C4-2B (cell line): ENCODE measurements at regions not wholly inside any gene's neighbourhood (a gene's known extent, or its start where the extent isn't known, plus 50 kb on each side); places are given as distances from the start of the nearest gene placed in this dataset.

Experiments
- H3K27ac ChIP-seq: fragments of 450-650 bp; 2 replicates; pipeline ENCODE4 v1.5.1; 2017
- ZFX ChIP-seq: fragments of 450-650 bp; IDR thresholded peaks from 2 replicates; pipeline ENCODE4 v1.6.1; 2017
- TF ChIP-seq, protein P1 (sequence below): fragments of 450-650 bp; conservative IDR thresholded peaks from 2 replicates; pipeline ENCODE4 v1.5.1; 2017; ENCODE audit warnings: mild to moderate bottlenecking

DNA sequence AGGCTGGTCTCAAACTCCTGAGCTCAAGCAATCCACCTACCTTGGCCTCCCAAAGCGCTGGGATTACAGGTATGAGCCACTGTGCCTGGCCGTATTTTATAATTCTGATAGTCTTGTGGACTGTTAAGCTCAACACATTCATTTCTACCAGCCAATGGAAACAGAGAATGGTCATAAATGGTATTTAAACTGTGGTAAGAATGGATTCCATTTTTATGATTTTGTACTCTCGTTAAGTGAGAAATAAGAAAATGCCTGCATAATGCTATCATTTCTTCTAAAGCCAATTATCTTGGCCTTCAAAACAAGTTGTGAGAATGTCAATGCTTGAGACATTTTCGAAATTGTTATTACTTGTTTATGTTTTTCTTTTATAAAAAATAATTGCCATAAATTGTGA is 321.0 kb downstream of the IL15 start:
- TF ChIP-seq ZFX: no peak
- TF ChIP-seq, protein P1, sequence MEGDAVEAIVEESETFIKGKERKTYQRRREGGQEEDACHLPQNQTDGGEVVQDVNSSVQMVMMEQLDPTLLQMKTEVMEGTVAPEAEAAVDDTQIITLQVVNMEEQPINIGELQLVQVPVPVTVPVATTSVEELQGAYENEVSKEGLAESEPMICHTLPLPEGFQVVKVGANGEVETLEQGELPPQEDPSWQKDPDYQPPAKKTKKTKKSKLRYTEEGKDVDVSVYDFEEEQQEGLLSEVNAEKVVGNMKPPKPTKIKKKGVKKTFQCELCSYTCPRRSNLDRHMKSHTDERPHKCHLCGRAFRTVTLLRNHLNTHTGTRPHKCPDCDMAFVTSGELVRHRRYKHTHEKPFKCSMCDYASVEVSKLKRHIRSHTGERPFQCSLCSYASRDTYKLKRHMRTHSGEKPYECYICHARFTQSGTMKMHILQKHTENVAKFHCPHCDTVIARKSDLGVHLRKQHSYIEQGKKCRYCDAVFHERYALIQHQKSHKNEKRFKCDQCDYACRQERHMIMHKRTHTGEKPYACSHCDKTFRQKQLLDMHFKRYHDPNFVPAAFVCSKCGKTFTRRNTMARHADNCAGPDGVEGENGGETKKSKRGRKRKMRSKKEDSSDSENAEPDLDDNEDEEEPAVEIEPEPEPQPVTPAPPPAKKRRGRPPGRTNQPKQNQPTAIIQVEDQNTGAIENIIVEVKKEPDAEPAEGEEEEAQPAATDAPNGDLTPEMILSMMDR: no peak
- H3K27ac ChIP-seq: no peak overlapping the region

DNA sequence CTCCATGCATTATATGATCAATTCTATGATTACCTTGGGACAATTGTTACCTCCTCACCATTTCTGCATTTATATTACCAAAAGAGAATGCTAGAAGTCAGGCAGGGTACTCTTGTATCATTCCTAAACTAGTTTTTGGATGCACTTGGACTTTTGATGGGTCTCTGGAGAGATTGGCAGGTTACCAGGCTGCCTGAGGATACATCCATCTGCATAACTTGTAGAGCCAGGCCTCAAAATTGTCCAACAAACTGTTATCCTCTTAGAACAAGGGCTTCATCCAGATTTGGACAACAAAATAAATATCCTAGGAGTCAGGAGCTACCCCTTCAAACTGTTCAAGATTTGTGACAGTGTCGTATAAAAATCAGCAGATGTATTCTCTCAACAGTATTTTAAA is 326.1 kb downstream of the IL15 start:
- TF ChIP-seq, protein P1: no peak
- no peak for TF ChIP-seq ZFX

DNA sequence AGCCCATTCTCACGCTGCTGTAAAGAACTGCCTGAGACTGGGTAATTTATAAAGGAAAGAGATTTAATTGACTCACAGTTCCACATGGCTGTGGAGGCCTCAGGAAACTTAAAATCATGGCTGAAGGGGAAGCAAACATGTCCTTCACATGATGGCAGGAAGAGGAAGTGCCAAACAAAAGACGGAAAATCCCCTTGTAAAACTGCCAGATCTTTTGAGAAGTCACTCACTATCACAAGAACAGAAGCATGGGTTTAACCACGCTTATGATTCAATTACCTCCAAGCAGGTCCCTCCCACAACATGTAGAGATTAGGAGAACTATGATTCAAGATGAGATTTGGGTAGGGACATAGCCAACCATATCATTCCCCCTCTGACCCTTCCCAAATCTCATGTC is 335.5 kb downstream of the IL15 start:
- no peak for TF ChIP-seq ZFX
- TF ChIP-seq, protein P1: no peak
- no peak overlapping the region for H3K27ac ChIP-seq

More for the DNA sequence above, 326.1 kb downstream of the IL15 start:
- H3K27ac ChIP-seq: no peak overlapping the region

DNA sequence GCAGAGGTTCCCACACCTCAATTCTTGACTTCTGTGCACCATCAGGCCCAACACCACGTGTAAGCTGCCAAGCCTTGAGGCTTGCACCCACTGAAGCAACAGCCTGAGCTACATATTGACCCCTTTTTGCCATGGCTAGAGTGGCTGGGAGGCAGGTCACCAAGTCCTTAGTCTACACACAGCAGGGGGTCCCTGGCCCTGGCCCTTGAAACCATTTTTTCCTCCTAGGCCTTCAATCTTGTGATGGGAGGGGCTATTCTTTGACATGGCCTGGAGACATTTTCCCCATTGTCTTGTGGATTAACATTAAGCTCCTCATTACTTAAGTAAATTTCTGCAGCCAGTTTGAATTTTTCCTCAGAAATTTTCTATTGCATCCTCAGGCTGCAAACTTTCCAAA is 336.6 kb downstream of the IL15 start:
- no peak overlapping the region for H3K27ac ChIP-seq
- TF ChIP-seq, protein P1: no peak
- TF ChIP-seq ZFX: no peak
